ENCODE measurements at regions not wholly inside any gene's neighbourhood (a gene's known extent, or its start where the extent isn't known, plus 50 kb on each side); places are given as distances from the start of the nearest gene placed in this dataset.

GRCh38 chr2:16239296-16239850, 299.0 kb downstream of the MYCN start:
- TF ChIP-seq CTCF (conservative IDR thresholded peaks at IDR 0.05 in 1 of 2, IDR thresholded peaks at IDR 0.05 in 1 of 2; ENCODE audit: extremely low read depth in 1 of 2, insufficient read depth in 1 of 2, low read depth in 1 of 2, low read length in 2 of 2) (no peak), EZH2 (IDR thresholded peaks at IDR 0.05; ENCODE audit: borderline replicate concordance, low read length) (no peak)
